CD14-positive monocyte (primary cell): ENCODE measurements at regions not wholly inside any gene's neighbourhood (a gene's known extent, or its start where the extent isn't known, plus 50 kb on each side); places are given as distances from the start of the nearest gene placed in this dataset.

Experiments used
- DNase-seq, 3 donors: peaks; one replicate each; pipeline ENCODE4 v3.0.0-alpha.2; 2011 to 2022
- H2AFZ ChIP-seq: 2 replicates; pipeline ENCODE4 v1.6.0; 2012; ENCODE audit warnings: mild to moderate bottlenecking, low read depth, low read length, inconsistent platforms; ENCODE audit not compliant: insufficient read depth, poor library complexity, severe bottlenecking
- H3K27ac ChIP-seq, 2 donors: 1 replicate in 1 of 2; 2 replicates in 1 of 2; pipeline ENCODE4 v1.5.1; 2012 to 2013; ENCODE audit warnings: low read length in 2 of 2, control low read depth in 1 of 2, inconsistent platforms in 1 of 2, low read depth in 1 of 2, mild to moderate bottlenecking in 1 of 2
- H3K27me3 ChIP-seq, 2 donors: one replicate each; pipeline versions ENCODE4 v1.6.0 to v1.6.1; 2011 to 2013; ENCODE audit warnings: low read length in 2 of 2; ENCODE audit not compliant: control insufficient read depth in 2 of 2, insufficient read depth in 2 of 2
- H3K36me3 ChIP-seq, 2 donors: replicated peaks in 1 of 2; 1 replicate in 1 of 2; 2 replicates in 1 of 2; pipeline versions ENCODE4 v1.5.1 to v1.6.1; 2012 to 2013; ENCODE audit warnings: low read length in 2 of 2, control low read depth in 1 of 2, inconsistent platforms in 1 of 2, mild to moderate bottlenecking in 1 of 2; ENCODE audit not compliant: insufficient read depth in 2 of 2, control insufficient read depth in 1 of 2
- H3K4me1 ChIP-seq, 2 donors: 1 replicate in 1 of 2; 2 replicates in 1 of 2; pipeline versions ENCODE4 v1.5.1 to v1.6.1; 2012 to 2013; ENCODE audit warnings: low read length in 2 of 2, control low read depth in 1 of 2, inconsistent platforms in 1 of 2, mild to moderate bottlenecking in 1 of 2, moderate library complexity in 1 of 2; ENCODE audit not compliant: insufficient read depth in 2 of 2, control insufficient read depth in 1 of 2
- H3K4me2 ChIP-seq: replicated peaks from 2 replicates; pipeline ENCODE3; 2012; ENCODE audit warnings: low read length, moderate library complexity, mild to moderate bottlenecking; ENCODE audit not compliant: poor library complexity, severe bottlenecking; ENCODE audit errors: extremely low read depth
- H3K4me3 ChIP-seq, 3 experiments: fragments of 200-600 bp in 1 of 3; sonication (generic) in 1 of 3; replicated peaks in 1 of 3; 1 replicate in 2 of 3; 2 replicates in 1 of 3; pipeline ENCODE4 v1.5.1; 2011 to 2013; ENCODE audit warnings: low read length in 3 of 3, mild to moderate bottlenecking in 3 of 3, control low read depth in 2 of 3, low read depth in 2 of 3, inconsistent platforms in 1 of 3, moderate library complexity in 1 of 3
- H3K79me2 ChIP-seq: 2 replicates; pipeline ENCODE4 v1.6.0; 2012; ENCODE audit warnings: mild to moderate bottlenecking, control low read depth, inconsistent platforms, low read length, moderate library complexity; ENCODE audit not compliant: insufficient read depth
- H3K9ac ChIP-seq: 2 replicates; pipeline ENCODE4 v1.6.0; 2017; ENCODE audit warnings: low read length, mild to moderate bottlenecking; ENCODE audit not compliant: insufficient read depth, poor library complexity, severe bottlenecking
- H3K9me3 ChIP-seq, 2 donors: replicated peaks in 1 of 2; 1 replicate in 1 of 2; 2 replicates in 1 of 2; pipeline versions ENCODE4 v1.5.1 to v1.6.1; 2012 to 2013; ENCODE audit warnings: low read length in 2 of 2, control low read depth in 1 of 2; ENCODE audit not compliant: control insufficient read depth in 1 of 2, insufficient read depth in 1 of 2
- H4K20me1 ChIP-seq: 2 replicates; pipeline ENCODE4 v1.6.0; 2012; ENCODE audit warnings: mild to moderate bottlenecking, low read length, control low read depth, moderate library complexity; ENCODE audit not compliant: insufficient read depth
- H3K27ac Mint-ChIP-seq, 7 donors: one replicate each; pipeline ENCODE4 v1.8.0; 2020; ENCODE audit warnings: mild to moderate bottlenecking in 7 of 7, mixed read lengths in 7 of 7, moderate library complexity in 6 of 7, inconsistent platforms in 2 of 7
- H3K27me3 Mint-ChIP-seq, 3 donors: one replicate each; pipeline ENCODE4 v1.8.0; 2021 to 2022; ENCODE audit warnings: low read depth in 3 of 3, mild to moderate bottlenecking in 3 of 3, mixed read lengths in 3 of 3, moderate library complexity in 3 of 3, inconsistent platforms in 1 of 3
- H3K36me3 Mint-ChIP-seq, 2 donors: one replicate each; pipeline ENCODE4 v1.8.0; 2020; ENCODE audit warnings: mixed read lengths in 2 of 2, inconsistent platforms in 1 of 2, mild to moderate bottlenecking in 1 of 2
- H3K4me1 Mint-ChIP-seq: one replicate; pipeline ENCODE4 v1.8.0; 2020; ENCODE audit warnings: mild to moderate bottlenecking, mixed read lengths
- H3K4me3 Mint-ChIP-seq, 2 donors: one replicate each; pipeline ENCODE4 v1.8.0; 2020; ENCODE audit warnings: mild to moderate bottlenecking in 2 of 2, mixed read lengths in 2 of 2, moderate library complexity in 1 of 2
- H3K9me3 Mint-ChIP-seq, 7 donors: one replicate each; pipeline ENCODE4 v1.8.0; 2020 to 2022; ENCODE audit warnings: mixed read lengths in 7 of 7, mild to moderate bottlenecking in 6 of 7, moderate library complexity in 6 of 7, inconsistent platforms in 2 of 7
- WGBS: methylation state at CpG from one replicate; pipeline ENCODE4 v1.1.5; 2013; ENCODE audit warnings: missing lambda C conversion rate; ENCODE audit not compliant: insufficient coverage; 5-methylcytosine and 5-hydroxymethylcytosine counted together
- intact Hi-C, 2 donors: fragments of 100-400 bp; cut with micrococcal nuclease; formaldehyde crosslinking; loops; one replicate each; pipeline versions ENCODE4 v1.15.0 to v1.15.1; 2023
- TF ChIP-seq, protein P1 (sequence below): fragments of 200-600 bp; IDR thresholded peaks from one replicate; pipeline ENCODE4 v1.8.0; 2022; ENCODE audit warnings: antibody characterized with exemption, mild to moderate bottlenecking

DNA sequence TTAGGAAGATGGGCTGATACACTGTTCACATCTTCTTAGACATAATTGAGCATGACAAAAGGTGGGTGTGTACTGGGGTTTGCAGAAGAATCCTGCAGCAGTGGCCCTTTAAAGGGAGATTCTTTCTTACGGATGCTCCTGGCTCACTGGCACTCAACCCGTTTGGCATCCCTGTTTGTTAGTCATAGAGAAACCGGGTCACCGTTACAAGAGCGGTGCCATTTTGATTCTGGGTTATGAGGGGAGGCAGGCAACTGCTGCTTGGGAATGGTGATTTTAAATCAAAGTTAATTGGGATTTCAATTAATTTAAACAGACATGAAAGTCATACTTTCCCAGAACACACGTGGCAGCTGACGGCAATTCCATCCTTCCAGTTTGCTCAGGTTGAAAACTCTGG lies 245.8 kb downstream of the AACS start:
- Histone ChIP-seq H3K4me3 (no peak overlapping the region), H3K4me2 (no peak overlapping the region), H3K9me3 (no peaks in the 10 kb centered on the region), H2AFZ (no peak overlapping the region), H3K79me2 (no peaks in the 10 kb centered on the region), H4K20me1 (no peaks in the 10 kb centered on the region), H3K27ac (no peak overlapping the region), H3K4me1 (no peaks in the 10 kb centered on the region), H3K9ac (no peak overlapping the region), H3K27me3 (no peaks in the 10 kb centered on the region), H3K36me3 (no peaks in the 10 kb centered on the region)
- 85% methylated on average over 3 of the region's 7 CpGs for WGBS
- H3K4me3 Mint-ChIP-seq = no peak overlapping the region
- intact Hi-C loops = no loop called here
- DNase-seq = no peak
- peaks cover 0 to 3% (median 0%) of the 10 kb centered on the region in 7 donors for H3K9me3 Mint-ChIP-seq
- peaks cover 3 to 16% (median 10%) of the 10 kb centered on the region in 3 donors for H3K27me3 Mint-ChIP-seq
- H3K27ac Mint-ChIP-seq = no peak overlapping the region
- TF ChIP-seq, protein P1, sequence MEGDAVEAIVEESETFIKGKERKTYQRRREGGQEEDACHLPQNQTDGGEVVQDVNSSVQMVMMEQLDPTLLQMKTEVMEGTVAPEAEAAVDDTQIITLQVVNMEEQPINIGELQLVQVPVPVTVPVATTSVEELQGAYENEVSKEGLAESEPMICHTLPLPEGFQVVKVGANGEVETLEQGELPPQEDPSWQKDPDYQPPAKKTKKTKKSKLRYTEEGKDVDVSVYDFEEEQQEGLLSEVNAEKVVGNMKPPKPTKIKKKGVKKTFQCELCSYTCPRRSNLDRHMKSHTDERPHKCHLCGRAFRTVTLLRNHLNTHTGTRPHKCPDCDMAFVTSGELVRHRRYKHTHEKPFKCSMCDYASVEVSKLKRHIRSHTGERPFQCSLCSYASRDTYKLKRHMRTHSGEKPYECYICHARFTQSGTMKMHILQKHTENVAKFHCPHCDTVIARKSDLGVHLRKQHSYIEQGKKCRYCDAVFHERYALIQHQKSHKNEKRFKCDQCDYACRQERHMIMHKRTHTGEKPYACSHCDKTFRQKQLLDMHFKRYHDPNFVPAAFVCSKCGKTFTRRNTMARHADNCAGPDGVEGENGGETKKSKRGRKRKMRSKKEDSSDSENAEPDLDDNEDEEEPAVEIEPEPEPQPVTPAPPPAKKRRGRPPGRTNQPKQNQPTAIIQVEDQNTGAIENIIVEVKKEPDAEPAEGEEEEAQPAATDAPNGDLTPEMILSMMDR = no peak
- H3K4me1 Mint-ChIP-seq = no peaks in the 10 kb centered on the region
- H3K36me3 Mint-ChIP-seq = no peaks in the 10 kb centered on the region

GRCh38 chr12:125312471-125312870 lies 247.2 kb downstream of the AACS start:
- no peak overlapping the region for H3K4me3 Mint-ChIP-seq
- no peak overlapping the region for H2AFZ ChIP-seq
- WGBS = 86% methylated on average over 3 of the region's 3 CpGs
- H3K4me1 Mint-ChIP-seq = no peaks in the 10 kb centered on the region
- H4K20me1 ChIP-seq = no peaks in the 10 kb centered on the region
- H3K27ac ChIP-seq = no peak overlapping the region
- intact Hi-C loops = no loop called here
- H3K36me3 ChIP-seq = no peaks in the 10 kb centered on the region
- no peak overlapping the region for H3K4me2 ChIP-seq
- H3K27me3 Mint-ChIP-seq = peaks cover 3 to 12% (median 10%) of the 10 kb centered on the region in 3 donors
- H3K27me3 ChIP-seq = no peaks in the 10 kb centered on the region
- DNase-seq = no peak
- no peak overlapping the region for H3K9ac ChIP-seq
- H3K9me3 Mint-ChIP-seq = no peaks in the 10 kb centered on the region
- no peak overlapping the region for H3K4me3 ChIP-seq
- TF ChIP-seq, protein P1 = no peak
- no peaks in the 10 kb centered on the region for H3K4me1 ChIP-seq
- H3K79me2 ChIP-seq = no peaks in the 10 kb centered on the region
- no peaks in the 10 kb centered on the region for H3K36me3 Mint-ChIP-seq
- no peak overlapping the region for H3K27ac Mint-ChIP-seq
- H3K9me3 ChIP-seq = no peaks in the 10 kb centered on the region
